Activated CD4-positive, CD25-positive, alpha-beta regulatory T cell (primary cell): ENCODE measurements at regions not wholly inside any gene's neighbourhood (a gene's known extent, or its start where the extent isn't known, plus 50 kb on each side); places are given as distances from the start of the nearest gene placed in this dataset.
"Not testable (repeated sequence)": the region's sequence is repeated elsewhere in the genome, so short reads cannot be mapped to it uniquely, and the experiment has no call there.

Experiments used
- DNase-seq, 4 experiments: peaks; one replicate each; lab custom pipeline; 2025; lab: John Stamatoyannopoulos, UW

- DNase-seq = no peak
Observed at GRCh38 chr3:36077320-36077719, 303.0 kb upstream of the STAC start.

GRCh38 chr3:36082958-36083357 is 297.3 kb upstream of the STAC start:
- DNase-seq = not testable (repeated sequence)

- DNase-seq = no peak
Observed at GRCh38 chr3:36095238-36095637, 285.1 kb upstream of the STAC start.

- no peak for DNase-seq
Observed at GRCh38 chr3:36097209-36097608, 283.1 kb upstream of the STAC start.

- no peak for DNase-seq
Observed at GRCh38 chr3:36114353-36114752, 266.0 kb upstream of the STAC start.

- no peak for DNase-seq
Observed at GRCh38 chr3:36124118-36124796, 256.0 kb upstream of the STAC start.

- DNase-seq = no peak
Observed at GRCh38 chr3:36132214-36132613, 248.1 kb upstream of the STAC start.

GRCh38 chr3:36135863-36136262 is 244.4 kb upstream of the STAC start:
- DNase-seq = no peak

GRCh38 chr3:36142746-36143145 is 237.6 kb upstream of the STAC start:
- no peak for DNase-seq

- no peak for DNase-seq
Observed at GRCh38 chr3:36146404-36146803, 233.9 kb upstream of the STAC start.

- no peak for DNase-seq
Observed at GRCh38 chr3:36147934-36148558, 232.3 kb upstream of the STAC start.

GRCh38 chr3:36149447-36149865 is 230.8 kb upstream of the STAC start:
- no peak for DNase-seq

GRCh38 chr3:36155515-36155914 is 224.8 kb upstream of the STAC start:
- DNase-seq = no peak

GRCh38 chr3:36164400-36164799 is 215.9 kb upstream of the STAC start:
- DNase-seq = no peak

- DNase-seq = no peak
Observed at GRCh38 chr3:36165509-36166290, 214.6 kb upstream of the STAC start.

- DNase-seq = no peak
Observed at GRCh38 chr3:36166477-36166876, 213.8 kb upstream of the STAC start.

GRCh38 chr3:36172699-36173098 is 207.6 kb upstream of the STAC start:
- DNase-seq = no peak

GRCh38 chr3:36175113-36175812 is 205.0 kb upstream of the STAC start:
- DNase-seq = no peak

GRCh38 chr3:36175916-36176461 is 204.3 kb upstream of the STAC start:
- no peak for DNase-seq

GRCh38 chr3:36178018-36178417 is 202.3 kb upstream of the STAC start:
- DNase-seq = no peak

GRCh38 chr3:36182024-36182423 is 198.3 kb upstream of the STAC start:
- DNase-seq = no peak

- DNase-seq = not testable (repeated sequence)
Observed at GRCh38 chr3:36187197-36187596, 193.1 kb upstream of the STAC start.
